ENCODE measurements at regions not wholly inside any gene's neighbourhood (a gene's known extent, or its start where the extent isn't known, plus 50 kb on each side); places are given as distances from the start of the nearest gene placed in this dataset.

DNA sequence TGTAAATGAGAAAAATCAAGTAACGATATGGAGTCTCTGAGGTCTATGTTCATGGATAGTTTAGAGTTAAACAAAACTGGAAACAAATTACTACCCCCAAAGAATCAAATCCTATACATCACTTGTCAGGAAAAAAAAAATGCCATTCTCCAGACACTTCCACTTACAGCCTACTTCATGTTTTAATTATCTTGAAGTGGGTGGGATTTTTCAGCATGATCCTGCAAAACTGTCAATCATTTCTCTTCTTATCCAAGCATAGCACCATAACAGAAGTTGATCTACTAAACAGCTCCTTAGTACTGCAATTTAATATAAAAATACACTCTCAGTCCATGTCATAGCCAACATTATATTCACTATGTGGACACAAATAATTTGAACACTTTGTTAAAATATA lies 833.9 kb downstream of the TUSC7 start (continued):
- no peak for TF ChIP-seq ZNF70 (CRISPR knock-in tag; IDR thresholded peaks at IDR 0.05)
- no peak for TF ChIP-seq PPARA (CRISPR knock-in tag; IDR thresholded peaks at IDR 0.05; ENCODE audit: borderline replicate concordance)

DNA sequence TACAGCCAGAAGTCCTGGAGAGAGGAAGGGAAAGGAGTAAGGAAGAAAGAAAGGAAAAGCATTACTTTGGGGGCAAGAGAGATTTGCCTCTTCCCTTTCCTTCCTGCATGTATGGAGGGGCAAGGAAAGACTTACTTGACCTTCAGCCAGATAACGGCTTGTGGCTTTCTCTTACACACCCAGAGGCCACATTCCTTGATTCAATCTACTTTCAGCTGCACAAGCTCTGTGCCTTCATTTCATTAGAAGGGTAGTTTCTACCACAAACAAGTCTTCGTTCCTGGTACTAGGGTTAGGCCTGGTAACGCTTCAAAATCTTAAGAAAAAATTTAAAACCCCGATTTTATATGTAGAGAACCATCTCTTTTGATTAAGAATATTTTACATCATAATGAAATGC lies 835.9 kb downstream of the TUSC7 start:
- no peak for ATAC-seq
- TF ChIP-seq ZC3H10 (CRISPR knock-in tag; IDR thresholded peaks at IDR 0.05) (no peak), RARB (CRISPR knock-in tag; IDR thresholded peaks at IDR 0.05) (no peak), OSR1 (CRISPR knock-in tag; IDR thresholded peaks at IDR 0.05) (no peak), ZNF8 (CRISPR knock-in tag; IDR thresholded peaks at IDR 0.05) (no peak), ARNTL (CRISPR knock-in tag; IDR thresholded peaks at IDR 0.05; ENCODE audit: borderline replicate concordance, low read depth) (no peak), BACH2 (CRISPR knock-in tag; IDR thresholded peaks at IDR 0.05; ENCODE audit: borderline replicate concordance) (no peak), CSDC2 (CRISPR knock-in tag; IDR thresholded peaks at IDR 0.05) (no peak), TCF4 (CRISPR knock-in tag; IDR thresholded peaks at IDR 0.05; ENCODE audit: borderline replicate concordance) (no peak), ZFP3 (CRISPR knock-in tag; IDR thresholded peaks at IDR 0.05) (no peak)
- TF ChIP-seq, protein P1, sequence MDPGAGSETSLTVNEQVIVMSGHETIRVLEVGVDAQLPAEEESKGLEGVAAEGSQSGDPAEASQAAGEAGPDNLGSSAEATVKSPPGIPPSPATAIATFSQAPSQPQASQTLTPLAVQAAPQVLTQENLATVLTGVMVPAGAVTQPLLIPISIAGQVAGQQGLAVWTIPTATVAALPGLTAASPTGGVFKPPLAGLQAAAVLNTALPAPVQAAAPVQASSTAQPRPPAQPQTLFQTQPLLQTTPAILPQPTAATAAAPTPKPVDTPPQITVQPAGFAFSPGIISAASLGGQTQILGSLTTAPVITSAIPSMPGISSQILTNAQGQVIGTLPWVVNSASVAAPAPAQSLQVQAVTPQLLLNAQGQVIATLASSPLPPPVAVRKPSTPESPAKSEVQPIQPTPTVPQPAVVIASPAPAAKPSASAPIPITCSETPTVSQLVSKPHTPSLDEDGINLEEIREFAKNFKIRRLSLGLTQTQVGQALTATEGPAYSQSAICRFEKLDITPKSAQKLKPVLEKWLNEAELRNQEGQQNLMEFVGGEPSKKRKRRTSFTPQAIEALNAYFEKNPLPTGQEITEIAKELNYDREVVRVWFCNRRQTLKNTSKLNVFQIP (CRISPR knock-in tag; IDR thresholded peaks at IDR 0.05; ENCODE audit: borderline replicate concordance, low read depth) = no peak
- TF ChIP-seq, protein P2, sequence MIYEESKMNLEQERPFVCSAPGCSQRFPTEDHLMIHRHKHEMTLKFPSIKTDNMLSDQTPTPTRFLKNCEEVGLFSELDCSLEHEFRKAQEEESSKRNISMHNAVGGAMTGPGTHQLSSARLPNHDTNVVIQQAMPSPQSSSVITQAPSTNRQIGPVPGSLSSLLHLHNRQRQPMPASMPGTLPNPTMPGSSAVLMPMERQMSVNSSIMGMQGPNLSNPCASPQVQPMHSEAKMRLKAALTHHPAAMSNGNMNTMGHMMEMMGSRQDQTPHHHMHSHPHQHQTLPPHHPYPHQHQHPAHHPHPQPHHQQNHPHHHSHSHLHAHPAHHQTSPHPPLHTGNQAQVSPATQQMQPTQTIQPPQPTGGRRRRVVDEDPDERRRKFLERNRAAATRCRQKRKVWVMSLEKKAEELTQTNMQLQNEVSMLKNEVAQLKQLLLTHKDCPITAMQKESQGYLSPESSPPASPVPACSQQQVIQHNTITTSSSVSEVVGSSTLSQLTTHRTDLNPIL (CRISPR knock-in tag; IDR thresholded peaks at IDR 0.05; ENCODE audit: low read depth) = no peak

DNA sequence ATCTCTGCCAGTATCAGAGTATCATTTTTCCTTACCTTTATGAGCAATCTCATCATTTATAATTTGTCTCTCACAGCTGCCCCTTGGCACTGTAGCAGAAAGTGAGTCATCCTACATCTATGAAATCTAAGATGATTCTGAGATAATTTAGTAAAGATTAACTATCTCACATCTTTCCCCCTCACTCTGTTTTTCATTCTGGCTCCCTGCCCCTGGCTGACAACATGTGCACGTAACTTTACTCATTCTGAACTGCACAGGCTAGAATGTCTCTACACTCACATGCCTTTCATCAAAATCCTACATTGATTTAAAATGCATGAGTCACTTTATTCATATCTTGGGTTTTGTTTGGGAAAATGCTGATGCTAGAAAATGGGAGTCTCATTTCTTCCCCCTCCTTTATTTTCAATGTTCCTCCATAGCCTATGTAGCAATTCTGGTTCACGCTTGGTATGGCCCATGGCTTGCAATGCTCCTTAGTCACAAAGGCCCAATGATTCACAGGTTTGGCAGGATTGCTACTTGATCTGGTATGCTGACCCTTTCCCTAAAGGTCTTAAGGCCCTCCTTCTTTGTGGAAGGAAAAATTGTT lies 838.5 kb downstream of the TUSC7 start:
- peak; percentile 89 for ATAC-seq

More for the DNA sequence above, 838.5 kb downstream of the TUSC7 start:
- TF ChIP-seq ZNF565 (CRISPR knock-in tag; conservative IDR thresholded peaks at IDR 0.05; ENCODE audit: low read depth) (no peak), ARNTL (CRISPR knock-in tag; IDR thresholded peaks at IDR 0.05; ENCODE audit: borderline replicate concordance, low read depth) (no peak), ZFP3 (CRISPR knock-in tag; IDR thresholded peaks at IDR 0.05) (no peak), TOX (CRISPR knock-in tag; IDR thresholded peaks at IDR 0.05; ENCODE audit: borderline replicate concordance) (peak; percentile 88), TCF4 (CRISPR knock-in tag; IDR thresholded peaks at IDR 0.05; ENCODE audit: borderline replicate concordance) (peak; percentile 16; the same call in 1 of the 2 replicates), ZC3H10 (CRISPR knock-in tag; IDR thresholded peaks at IDR 0.05) (peak; percentile 78; the same call in 1 of the 2 replicates), ISL1 (CRISPR knock-in tag; IDR thresholded peaks at IDR 0.05) (peak; percentile 78), ZNF70 (CRISPR knock-in tag; IDR thresholded peaks at IDR 0.05) (peak; percentile 67; the same call in 1 of the 2 replicates), CSDC2 (CRISPR knock-in tag; IDR thresholded peaks at IDR 0.05) (no peak)
- TF ChIP-seq, protein P3, sequence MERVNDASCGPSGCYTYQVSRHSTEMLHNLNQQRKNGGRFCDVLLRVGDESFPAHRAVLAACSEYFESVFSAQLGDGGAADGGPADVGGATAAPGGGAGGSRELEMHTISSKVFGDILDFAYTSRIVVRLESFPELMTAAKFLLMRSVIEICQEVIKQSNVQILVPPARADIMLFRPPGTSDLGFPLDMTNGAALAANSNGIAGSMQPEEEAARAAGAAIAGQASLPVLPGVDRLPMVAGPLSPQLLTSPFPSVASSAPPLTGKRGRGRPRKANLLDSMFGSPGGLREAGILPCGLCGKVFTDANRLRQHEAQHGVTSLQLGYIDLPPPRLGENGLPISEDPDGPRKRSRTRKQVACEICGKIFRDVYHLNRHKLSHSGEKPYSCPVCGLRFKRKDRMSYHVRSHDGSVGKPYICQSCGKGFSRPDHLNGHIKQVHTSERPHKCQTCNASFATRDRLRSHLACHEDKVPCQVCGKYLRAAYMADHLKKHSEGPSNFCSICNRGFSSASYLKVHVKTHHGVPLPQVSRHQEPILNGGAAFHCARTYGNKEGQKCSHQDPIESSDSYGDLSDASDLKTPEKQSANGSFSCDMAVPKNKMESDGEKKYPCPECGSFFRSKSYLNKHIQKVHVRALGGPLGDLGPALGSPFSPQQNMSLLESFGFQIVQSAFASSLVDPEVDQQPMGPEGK (CRISPR knock-in tag; IDR thresholded peaks at IDR 0.05; ENCODE audit: borderline replicate concordance) = peak; percentile 55; the same call in 1 of the 2 replicates
- TF ChIP-seq, protein P2 (CRISPR knock-in tag; IDR thresholded peaks at IDR 0.05; ENCODE audit: low read depth) = no peak
- TF ChIP-seq, protein P4, sequence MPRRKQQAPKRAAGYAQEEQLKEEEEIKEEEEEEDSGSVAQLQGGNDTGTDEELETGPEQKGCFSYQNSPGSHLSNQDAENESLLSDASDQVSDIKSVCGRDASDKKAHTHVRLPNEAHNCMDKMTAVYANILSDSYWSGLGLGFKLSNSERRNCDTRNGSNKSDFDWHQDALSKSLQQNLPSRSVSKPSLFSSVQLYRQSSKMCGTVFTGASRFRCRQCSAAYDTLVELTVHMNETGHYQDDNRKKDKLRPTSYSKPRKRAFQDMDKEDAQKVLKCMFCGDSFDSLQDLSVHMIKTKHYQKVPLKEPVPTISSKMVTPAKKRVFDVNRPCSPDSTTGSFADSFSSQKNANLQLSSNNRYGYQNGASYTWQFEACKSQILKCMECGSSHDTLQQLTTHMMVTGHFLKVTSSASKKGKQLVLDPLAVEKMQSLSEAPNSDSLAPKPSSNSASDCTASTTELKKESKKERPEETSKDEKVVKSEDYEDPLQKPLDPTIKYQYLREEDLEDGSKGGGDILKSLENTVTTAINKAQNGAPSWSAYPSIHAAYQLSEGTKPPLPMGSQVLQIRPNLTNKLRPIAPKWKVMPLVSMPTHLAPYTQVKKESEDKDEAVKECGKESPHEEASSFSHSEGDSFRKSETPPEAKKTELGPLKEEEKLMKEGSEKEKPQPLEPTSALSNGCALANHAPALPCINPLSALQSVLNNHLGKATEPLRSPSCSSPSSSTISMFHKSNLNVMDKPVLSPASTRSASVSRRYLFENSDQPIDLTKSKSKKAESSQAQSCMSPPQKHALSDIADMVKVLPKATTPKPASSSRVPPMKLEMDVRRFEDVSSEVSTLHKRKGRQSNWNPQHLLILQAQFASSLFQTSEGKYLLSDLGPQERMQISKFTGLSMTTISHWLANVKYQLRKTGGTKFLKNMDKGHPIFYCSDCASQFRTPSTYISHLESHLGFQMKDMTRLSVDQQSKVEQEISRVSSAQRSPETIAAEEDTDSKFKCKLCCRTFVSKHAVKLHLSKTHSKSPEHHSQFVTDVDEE (CRISPR knock-in tag; IDR thresholded peaks at IDR 0.05) = 0 out of 2 replicates have a peak, but pooled peaks have one; percentile 35

All from SK-N-SH treated with all-trans-retinoic acid at 6 μM for 48 hours (cell line).